ENCODE measurements at regions not wholly inside any gene's neighbourhood (a gene's known extent, or its start where the extent isn't known, plus 50 kb on each side); places are given as distances from the start of the nearest gene placed in this dataset.

GRCh38 chr10:128996092-128996491, 470.9 kb upstream of the MGMT start:
- H3K27ac Mint-ChIP-seq = no peak overlapping the region
- no peak for DNase-seq

GRCh38 chr10:128998101-128998805, 468.8 kb upstream of the MGMT start:
- Mint-ChIP-seq H3K9me3 (no peaks in the 10 kb centered on the region), H3K4me1 (ENCODE audit: low read depth) (no peaks in the 10 kb centered on the region), H3K27me3 (peaks cover 3% of the 10 kb centered on the region), H3K27ac (no peak overlapping the region), H3K36me3 (ENCODE audit: low read depth) (no peaks in the 10 kb centered on the region), H3K4me3 (no peak overlapping the region)
- no peak for DNase-seq

More at GRCh38 chr10:128996092-128996491, 470.9 kb upstream of the MGMT start:
- Mint-ChIP-seq H3K4me1 (ENCODE audit: low read depth) (no peaks in the 10 kb centered on the region), H3K27me3 (peaks cover 3% of the 10 kb centered on the region), H3K9me3 (no peaks in the 10 kb centered on the region), H3K36me3 (ENCODE audit: low read depth) (no peaks in the 10 kb centered on the region), H3K4me3 (no peak overlapping the region)

- Mint-ChIP-seq H3K36me3 (ENCODE audit: low read depth) (no peaks in the 10 kb centered on the region), H3K4me1 (ENCODE audit: low read depth) (no peaks in the 10 kb centered on the region), H3K27ac (no peak overlapping the region), H3K4me3 (no peak overlapping the region), H3K27me3 (no peaks in the 10 kb centered on the region), H3K9me3 (no peaks in the 10 kb centered on the region)
- DNase-seq = no peak
Observed at GRCh38 chr10:129004398-129004797, 462.6 kb upstream of the MGMT start.

GRCh38 chr10:129005080-129005479, 462.0 kb upstream of the MGMT start:
- Mint-ChIP-seq H3K27ac (no peak overlapping the region), H3K4me1 (ENCODE audit: low read depth) (no peaks in the 10 kb centered on the region), H3K4me3 (no peak overlapping the region), H3K9me3 (no peaks in the 10 kb centered on the region), H3K27me3 (no peaks in the 10 kb centered on the region), H3K36me3 (ENCODE audit: low read depth) (no peaks in the 10 kb centered on the region)
- DNase-seq = no peak

GRCh38 chr10:129005804-129006203, 461.2 kb upstream of the MGMT start:
- no peaks in the 10 kb centered on the region for H3K4me1 Mint-ChIP-seq (ENCODE audit: low read depth)
- H3K9me3 Mint-ChIP-seq = no peaks in the 10 kb centered on the region

GRCh38 chr10:129018511-129018910, 448.5 kb upstream of the MGMT start:
- no peaks in the 10 kb centered on the region for H3K36me3 Mint-ChIP-seq (ENCODE audit: low read depth)
- H3K27ac Mint-ChIP-seq = no peak overlapping the region
- no peaks in the 10 kb centered on the region for H3K4me1 Mint-ChIP-seq (ENCODE audit: low read depth)
- no peaks in the 10 kb centered on the region for H3K27me3 Mint-ChIP-seq
- no peak for DNase-seq
- no peak overlapping the region for H3K4me3 Mint-ChIP-seq
- H3K9me3 Mint-ChIP-seq = no peaks in the 10 kb centered on the region

More at GRCh38 chr10:129005804-129006203, 461.2 kb upstream of the MGMT start:
- DNase-seq = no peak
- no peak overlapping the region for H3K4me3 Mint-ChIP-seq
- no peak overlapping the region for H3K27ac Mint-ChIP-seq
- H3K27me3 Mint-ChIP-seq = no peaks in the 10 kb centered on the region
- no peaks in the 10 kb centered on the region for H3K36me3 Mint-ChIP-seq (ENCODE audit: low read depth)

- no peaks in the 10 kb centered on the region for H3K36me3 Mint-ChIP-seq (ENCODE audit: low read depth)
- H3K4me3 Mint-ChIP-seq = no peak overlapping the region
- H3K27me3 Mint-ChIP-seq = no peaks in the 10 kb centered on the region
- DNase-seq = no peak
- H3K27ac Mint-ChIP-seq = no peak overlapping the region
- H3K4me1 Mint-ChIP-seq (ENCODE audit: low read depth) = no peaks in the 10 kb centered on the region
- no peaks in the 10 kb centered on the region for H3K9me3 Mint-ChIP-seq
Observed at GRCh38 chr10:129020651-129021330, 446.2 kb upstream of the MGMT start.

- Mint-ChIP-seq H3K4me1 (ENCODE audit: low read depth) (no peaks in the 10 kb centered on the region), H3K9me3 (no peaks in the 10 kb centered on the region), H3K27ac (no peak overlapping the region), H3K4me3 (no peak overlapping the region), H3K36me3 (ENCODE audit: low read depth) (no peaks in the 10 kb centered on the region), H3K27me3 (no peaks in the 10 kb centered on the region)
- DNase-seq = no peak
Observed at GRCh38 chr10:129021594-129022304, 445.3 kb upstream of the MGMT start.

GRCh38 chr10:129023082-129023481, 444.0 kb upstream of the MGMT start:
- Mint-ChIP-seq H3K4me3 (no peak overlapping the region), H3K27ac (no peak overlapping the region), H3K27me3 (no peaks in the 10 kb centered on the region), H3K9me3 (no peaks in the 10 kb centered on the region), H3K36me3 (ENCODE audit: low read depth) (no peaks in the 10 kb centered on the region), H3K4me1 (ENCODE audit: low read depth) (no peaks in the 10 kb centered on the region)
- no peak for DNase-seq

- Mint-ChIP-seq H3K9me3 (no peaks in the 10 kb centered on the region), H3K4me3 (no peak overlapping the region), H3K36me3 (ENCODE audit: low read depth) (no peaks in the 10 kb centered on the region), H3K4me1 (ENCODE audit: low read depth) (no peaks in the 10 kb centered on the region), H3K27me3 (no peaks in the 10 kb centered on the region), H3K27ac (no peak overlapping the region)
- DNase-seq = no peak
Observed at GRCh38 chr10:129024046-129024445, 443.0 kb upstream of the MGMT start.

GRCh38 chr10:129025787-129026186, 441.3 kb upstream of the MGMT start:
- H3K27ac Mint-ChIP-seq = no peak overlapping the region
- H3K36me3 Mint-ChIP-seq (ENCODE audit: low read depth) = no peaks in the 10 kb centered on the region
- H3K27me3 Mint-ChIP-seq = peaks cover 4% of the 10 kb centered on the region
- DNase-seq = no peak
- no peaks in the 10 kb centered on the region for H3K9me3 Mint-ChIP-seq
- no peaks in the 10 kb centered on the region for H3K4me1 Mint-ChIP-seq (ENCODE audit: low read depth)
- H3K4me3 Mint-ChIP-seq = no peak overlapping the region

GRCh38 chr10:129027906-129028305, 439.1 kb upstream of the MGMT start:
- H3K4me1 Mint-ChIP-seq (ENCODE audit: low read depth) = peaks cover 4% of the 10 kb centered on the region
- no peaks in the 10 kb centered on the region for H3K36me3 Mint-ChIP-seq (ENCODE audit: low read depth)
- no peak for DNase-seq

GRCh38 chr10:129028451-129028850, 438.6 kb upstream of the MGMT start:
- DNase-seq = no peak
- Mint-ChIP-seq H3K9me3 (no peaks in the 10 kb centered on the region), H3K36me3 (ENCODE audit: low read depth) (no peaks in the 10 kb centered on the region), H3K27ac (no peak overlapping the region), H3K4me1 (ENCODE audit: low read depth) (peaks cover 4% of the 10 kb centered on the region), H3K4me3 (no peak overlapping the region), H3K27me3 (peaks cover 13% of the 10 kb centered on the region)

More at GRCh38 chr10:129027906-129028305, 439.1 kb upstream of the MGMT start:
- Mint-ChIP-seq H3K4me3 (no peak overlapping the region), H3K27ac (no peak overlapping the region), H3K9me3 (no peaks in the 10 kb centered on the region), H3K27me3 (peaks cover 13% of the 10 kb centered on the region)

- Mint-ChIP-seq H3K4me3 (no peak overlapping the region), H3K9me3 (no peaks in the 10 kb centered on the region), H3K27me3 (peaks cover 19% of the 10 kb centered on the region), H3K36me3 (ENCODE audit: low read depth) (no peaks in the 10 kb centered on the region), H3K27ac (no peak overlapping the region), H3K4me1 (ENCODE audit: low read depth) (peaks cover 7% of the 10 kb centered on the region)
- DNase-seq = no peak
Observed at GRCh38 chr10:129029051-129029450, 438.0 kb upstream of the MGMT start.

Data from activated T-cell treated with anti-CD3 and anti-CD28 coated beads, Interleukin-2, amount 50 U/mL, for 24 hours (primary cell).